ENCODE measurements at regions not wholly inside any gene's neighbourhood (a gene's known extent, or its start where the extent isn't known, plus 50 kb on each side); places are given as distances from the start of the nearest gene placed in this dataset.

DNA sequence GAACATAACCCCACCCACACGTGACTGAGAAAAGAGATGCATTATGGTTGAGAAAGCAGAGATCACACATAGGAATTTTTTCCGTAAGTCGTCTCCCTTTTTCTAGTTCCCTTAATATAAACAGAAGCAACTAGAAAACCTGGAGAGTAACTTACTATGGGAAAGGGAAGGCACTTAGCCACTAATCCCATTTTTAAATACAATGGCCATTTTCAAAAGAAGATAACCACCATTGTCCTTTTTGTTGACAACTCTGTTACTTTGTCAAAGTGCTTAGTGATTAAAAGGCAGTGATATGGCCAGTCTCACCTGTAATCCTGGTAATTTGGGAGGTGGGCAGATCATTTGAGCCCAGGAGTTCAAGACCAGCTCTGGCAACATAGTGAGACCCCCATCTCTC is 184.4 kb upstream of the UMPS start:
- no peak for ATAC-seq (ENCODE audit: low read depth in 2 of 2)
- H3K9me3 Mint-ChIP-seq, result no peaks in the 10 kb centered on the region
- no peaks in the 10 kb centered on the region for H3K36me3 Mint-ChIP-seq
- no peak for DNase-seq
- H3K27me3 Mint-ChIP-seq, result peaks cover 17 to 25% (median 18%) of the 10 kb centered on the region in 3 donors
- no peak overlapping the region for H3K4me3 Mint-ChIP-seq
- H3K27ac Mint-ChIP-seq, result no peak overlapping the region
- H3K4me1 Mint-ChIP-seq, result peaks cover 0 to 4% (median 4%) of the 10 kb centered on the region in 3 donors

DNA sequence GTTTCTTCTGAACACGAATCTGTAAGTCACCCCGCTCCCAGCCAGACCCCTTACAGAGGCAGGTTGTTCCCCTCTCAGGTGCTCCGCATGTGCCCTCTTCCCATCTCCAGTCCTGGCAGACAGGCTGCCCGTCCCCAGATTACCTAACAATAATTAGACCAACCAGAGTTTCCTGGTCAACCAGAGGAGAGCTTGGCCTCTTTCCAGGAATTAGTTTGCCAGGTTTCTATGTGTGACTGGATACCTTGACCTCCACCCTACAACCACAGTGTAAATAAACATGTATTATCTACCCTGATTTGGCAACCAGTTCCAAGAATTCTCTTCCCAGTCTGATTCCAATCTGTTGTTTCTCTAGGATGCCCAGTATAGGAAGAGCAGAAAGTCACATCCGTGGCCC is 178.0 kb upstream of the UMPS start:
- H3K36me3 Mint-ChIP-seq, result no peaks in the 10 kb centered on the region
- ATAC-seq (ENCODE audit: low read depth in 2 of 2) (no peak), DNase-seq (no peak)
- H3K4me1 Mint-ChIP-seq, result peaks cover 0 to 4% (median 4%) of the 10 kb centered on the region in 3 donors
- H3K27ac Mint-ChIP-seq, result peak overlapping the region in 1 of 6 donors; percentile 28
- H3K9me3 Mint-ChIP-seq, result no peaks in the 10 kb centered on the region
- peaks cover 33 to 40% (median 36%) of the 10 kb centered on the region in 3 donors for H3K27me3 Mint-ChIP-seq
- H3K4me3 Mint-ChIP-seq, result no peak overlapping the region

DNA sequence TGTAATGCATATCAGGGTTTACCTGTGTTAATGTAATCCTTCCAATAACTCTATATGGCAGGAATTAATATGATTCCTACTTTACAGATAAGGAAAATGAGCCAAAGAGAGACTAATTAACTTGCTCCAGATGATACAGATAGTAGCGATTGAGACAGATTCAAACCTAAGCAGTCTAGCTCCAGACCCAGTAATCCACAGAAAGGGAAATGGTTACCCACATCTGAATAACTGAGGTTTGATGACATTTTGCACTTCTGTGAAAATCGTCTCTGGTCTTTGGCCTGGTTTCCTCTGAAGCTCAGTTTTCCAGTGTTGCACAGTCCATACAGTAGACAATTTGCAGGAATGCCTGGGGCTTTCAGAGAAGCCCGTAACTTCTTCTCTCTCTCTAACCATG is 177.1 kb upstream of the UMPS start:
- H3K27me3 Mint-ChIP-seq, result peaks cover 40 to 47% (median 41%) of the 10 kb centered on the region in 3 donors
- no peaks in the 10 kb centered on the region for H3K9me3 Mint-ChIP-seq
- H3K4me1 Mint-ChIP-seq, result peaks cover 0 to 4% (median 4%) of the 10 kb centered on the region in 3 donors
- no peak overlapping the region for H3K27ac Mint-ChIP-seq
- DNase-seq, result no peak
- H3K36me3 Mint-ChIP-seq, result no peaks in the 10 kb centered on the region
- no peak overlapping the region for H3K4me3 Mint-ChIP-seq
- no peak for ATAC-seq (ENCODE audit: low read depth in 2 of 2)

- no peaks in the 10 kb centered on the region for H3K9me3 Mint-ChIP-seq
- H3K36me3 Mint-ChIP-seq, result no peaks in the 10 kb centered on the region
- peaks cover 52 to 68% (median 58%) of the 10 kb centered on the region in 3 donors for H3K27me3 Mint-ChIP-seq
- no peak overlapping the region for H3K27ac Mint-ChIP-seq
- ATAC-seq (ENCODE audit: low read depth in 2 of 2) (no peak), DNase-seq (no peak)
- H3K4me3 Mint-ChIP-seq, result no peak overlapping the region
- H3K4me1 Mint-ChIP-seq, result no peaks in the 10 kb centered on the region
Observed at GRCh38 chr3:124556636-124557035, 173.6 kb upstream of the UMPS start.

DNA sequence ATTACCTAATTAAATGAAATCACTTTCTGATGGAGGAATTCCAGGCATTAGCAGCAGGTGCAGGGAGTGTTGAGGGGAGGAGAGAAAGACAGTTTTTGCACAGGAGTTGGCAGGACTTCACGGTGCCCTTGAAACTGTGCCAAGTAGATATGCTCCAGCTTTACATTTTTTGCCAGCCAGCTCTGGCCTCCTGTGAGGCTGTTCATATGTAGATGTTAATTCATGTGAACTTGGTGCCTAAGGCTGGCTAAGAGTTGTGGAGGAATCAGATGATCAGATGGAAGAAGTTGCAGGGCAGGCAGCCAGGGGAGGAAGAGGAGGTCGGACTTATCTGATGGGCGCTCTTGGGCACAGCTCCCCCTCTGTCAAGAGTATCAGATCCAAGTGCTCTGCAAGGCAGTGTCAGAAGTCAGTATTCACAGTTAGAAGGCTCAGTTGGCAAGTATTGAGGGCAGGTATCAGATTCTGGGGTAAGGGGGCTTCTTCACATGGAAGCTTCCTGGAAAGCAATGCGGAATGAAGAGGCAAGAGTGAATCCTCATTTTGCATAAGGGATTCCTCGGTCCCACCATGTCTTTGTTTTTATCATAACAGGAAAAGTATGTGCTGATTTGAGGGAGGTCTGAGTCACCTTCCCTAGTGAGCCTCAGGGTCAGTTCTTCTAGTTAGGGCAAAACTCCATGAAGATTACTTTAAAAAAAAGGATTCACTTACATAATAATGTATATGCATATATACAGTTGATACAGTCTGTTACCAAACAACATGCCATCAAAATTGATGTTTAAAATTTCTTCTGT is 172.6 kb upstream of the UMPS start:
- ATAC-seq (ENCODE audit: low read depth in 2 of 2), result no peak
- H3K9me3 Mint-ChIP-seq, result no peaks in the 10 kb centered on the region
- H3K4me3 Mint-ChIP-seq, result no peak overlapping the region
- peaks cover 62 to 75% (median 63%) of the 10 kb centered on the region in 3 donors for H3K27me3 Mint-ChIP-seq
- DNase-seq, result no peak
- H3K4me1 Mint-ChIP-seq, result no peaks in the 10 kb centered on the region
- H3K36me3 Mint-ChIP-seq, result no peaks in the 10 kb centered on the region
- H3K27ac Mint-ChIP-seq, result no peak overlapping the region

DNA sequence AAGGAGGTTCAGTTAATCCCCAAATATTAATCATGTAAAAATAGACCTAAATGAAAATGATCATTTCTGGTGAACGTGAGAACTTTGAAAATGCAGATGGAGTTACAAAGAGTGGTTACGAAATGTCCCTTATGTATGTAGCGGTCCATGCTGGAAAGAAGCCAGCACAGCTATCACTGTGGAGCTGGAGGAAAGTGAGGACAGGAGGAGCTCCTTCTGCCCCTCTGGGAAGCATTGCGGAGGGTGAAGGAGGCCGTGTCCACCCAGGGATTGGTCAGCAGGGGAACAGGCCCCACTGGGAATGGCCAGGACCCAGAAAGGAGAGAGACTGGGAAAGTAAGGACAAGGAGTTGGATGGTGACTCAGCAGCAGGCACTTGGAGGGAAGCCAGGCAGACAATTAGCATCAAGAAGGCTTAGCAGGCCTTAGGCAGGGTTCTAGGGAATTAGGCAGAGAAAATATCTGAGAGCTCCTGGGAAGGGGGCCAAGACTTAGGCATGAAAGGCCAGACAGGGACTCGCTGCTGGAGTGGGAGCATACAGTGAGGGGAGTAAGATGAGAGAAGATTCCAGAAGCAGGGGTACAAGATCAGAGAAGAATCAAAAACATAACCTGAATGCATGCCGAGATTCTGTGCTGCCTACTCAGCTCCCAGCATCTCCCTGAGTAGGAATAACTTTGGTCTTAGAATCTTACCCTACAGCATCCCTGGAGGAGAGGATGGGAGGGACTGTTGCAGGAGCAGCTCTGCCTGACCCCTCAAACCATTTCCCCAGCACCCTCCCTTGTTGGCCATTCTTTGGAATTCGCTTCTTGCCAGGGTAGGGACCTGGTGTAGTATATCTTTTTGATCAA is 171.0 kb upstream of the UMPS start:
- H3K36me3 Mint-ChIP-seq, result no peaks in the 10 kb centered on the region
- H3K4me3 Mint-ChIP-seq, result no peak overlapping the region
- no peaks in the 10 kb centered on the region for H3K9me3 Mint-ChIP-seq
- no peaks in the 10 kb centered on the region for H3K4me1 Mint-ChIP-seq
- DNase-seq (no peak), ATAC-seq (ENCODE audit: low read depth in 2 of 2) (no peak)
- no peak overlapping the region for H3K27ac Mint-ChIP-seq
- peaks cover 62 to 67% (median 64%) of the 10 kb centered on the region in 3 donors for H3K27me3 Mint-ChIP-seq

- Mint-ChIP-seq H3K4me3 (no peak overlapping the region), H3K4me1 (no peaks in the 10 kb centered on the region), H3K9me3 (no peaks in the 10 kb centered on the region), H3K27me3 (peaks cover 55 to 60% (median 59%) of the 10 kb centered on the region in 3 donors), H3K27ac (no peak overlapping the region), H3K36me3 (no peaks in the 10 kb centered on the region)
- peak; percentile 32 for DNase-seq
- ATAC-seq (ENCODE audit: low read depth in 2 of 2), result peak; percentile 27 to 46
Observed at GRCh38 chr3:124559846-124560574, 170.2 kb upstream of the UMPS start.

- DNase-seq, result no peak
- Mint-ChIP-seq H3K27me3 (peaks cover 52 to 54% (median 54%) of the 10 kb centered on the region in 3 donors), H3K9me3 (no peaks in the 10 kb centered on the region), H3K36me3 (no peaks in the 10 kb centered on the region), H3K27ac (no peak overlapping the region), H3K4me3 (no peak overlapping the region), H3K4me1 (no peaks in the 10 kb centered on the region)
- no peak for ATAC-seq (ENCODE audit: low read depth in 2 of 2)
Observed at GRCh38 chr3:124560666-124561215, 169.5 kb upstream of the UMPS start.

- H3K4me1 Mint-ChIP-seq, result no peaks in the 10 kb centered on the region
- no peaks in the 10 kb centered on the region for H3K9me3 Mint-ChIP-seq
- ATAC-seq (ENCODE audit: low read depth in 2 of 2) (no peak), DNase-seq (no peak)
- H3K27ac Mint-ChIP-seq, result no peak overlapping the region
- peaks cover 39 to 46% (median 42%) of the 10 kb centered on the region in 3 donors for H3K27me3 Mint-ChIP-seq
- H3K4me3 Mint-ChIP-seq, result no peak overlapping the region
- H3K36me3 Mint-ChIP-seq, result no peaks in the 10 kb centered on the region
Observed at GRCh38 chr3:124562769-124563168, 167.5 kb upstream of the UMPS start.

DNA sequence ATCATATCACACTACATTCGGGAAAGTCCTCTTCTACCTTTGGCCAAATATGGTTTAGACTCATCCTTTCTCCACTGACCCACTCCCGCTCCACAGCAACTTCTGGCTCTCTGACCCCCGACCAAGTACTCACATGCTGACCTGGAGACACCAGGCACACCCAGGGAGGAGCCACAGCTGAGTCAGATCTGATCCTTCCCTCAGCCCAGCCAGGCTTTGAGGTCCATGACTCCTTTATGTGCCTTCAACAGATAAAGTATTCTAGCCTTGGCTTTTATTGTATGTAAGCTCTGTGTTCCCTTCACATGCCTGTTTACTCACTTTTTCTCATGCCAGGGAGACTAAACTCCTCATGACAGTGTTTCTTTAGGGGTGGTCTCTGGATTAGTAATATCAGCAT is 166.9 kb upstream of the UMPS start:
- Mint-ChIP-seq H3K27me3 (peaks cover 37 to 45% (median 41%) of the 10 kb centered on the region in 3 donors), H3K4me3 (no peak overlapping the region), H3K9me3 (no peaks in the 10 kb centered on the region), H3K27ac (no peak overlapping the region), H3K4me1 (no peaks in the 10 kb centered on the region), H3K36me3 (no peaks in the 10 kb centered on the region)
- DNase-seq (no peak), ATAC-seq (ENCODE audit: low read depth in 2 of 2) (no peak)

DNA sequence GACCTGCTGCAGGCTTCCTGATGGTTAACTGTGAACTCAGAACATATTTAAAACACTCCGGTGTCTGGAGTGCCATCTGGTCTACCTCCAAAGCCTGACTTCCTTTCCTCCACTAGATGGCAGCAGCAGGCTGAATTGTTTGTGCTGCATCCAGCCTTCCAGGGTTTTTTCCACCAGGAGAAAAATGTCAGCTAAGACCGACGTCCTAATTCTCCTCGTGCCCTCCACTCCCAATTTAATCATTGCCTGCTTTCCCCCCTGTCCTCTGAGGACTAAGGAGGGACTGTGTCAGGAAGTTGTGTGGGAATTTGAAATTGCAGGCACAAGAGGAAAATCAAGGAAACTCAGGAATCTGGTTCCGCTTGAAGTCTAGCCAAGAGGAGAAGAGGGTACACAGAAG is 165.2 kb upstream of the UMPS start:
- no peak overlapping the region for H3K27ac Mint-ChIP-seq
- H3K4me1 Mint-ChIP-seq, result no peaks in the 10 kb centered on the region
- H3K9me3 Mint-ChIP-seq, result no peaks in the 10 kb centered on the region
- H3K4me3 Mint-ChIP-seq, result peak overlapping the region in 1 of 8 donors; percentile 25
- H3K36me3 Mint-ChIP-seq, result no peaks in the 10 kb centered on the region
- peaks cover 21 to 31% (median 28%) of the 10 kb centered on the region in 3 donors for H3K27me3 Mint-ChIP-seq
- DNase-seq, result peak; percentile 31
- ATAC-seq (ENCODE audit: low read depth in 2 of 2), result peak in 1 of 2 donors; percentile 18

GRCh38 chr3:124565551-124565950 is 164.7 kb upstream of the UMPS start:
- Mint-ChIP-seq H3K4me3 (no peak overlapping the region), H3K9me3 (no peaks in the 10 kb centered on the region), H3K4me1 (no peaks in the 10 kb centered on the region), H3K36me3 (no peaks in the 10 kb centered on the region), H3K27ac (peak overlapping the region in 1 of 6 donors; percentile 2), H3K27me3 (peaks cover 21 to 29% (median 28%) of the 10 kb centered on the region in 3 donors)
- no peak for ATAC-seq (ENCODE audit: low read depth in 2 of 2)
- DNase-seq, result no peak

GRCh38 chr3:124566701-124567100 is 163.6 kb upstream of the UMPS start:
- no peak overlapping the region for H3K4me3 Mint-ChIP-seq
- H3K27ac Mint-ChIP-seq, result no peak overlapping the region
- H3K9me3 Mint-ChIP-seq, result no peaks in the 10 kb centered on the region
- no peak for DNase-seq
- H3K4me1 Mint-ChIP-seq, result no peaks in the 10 kb centered on the region
- peaks cover 11 to 23% (median 19%) of the 10 kb centered on the region in 3 donors for H3K27me3 Mint-ChIP-seq
- no peak for ATAC-seq (ENCODE audit: low read depth in 2 of 2)
- H3K36me3 Mint-ChIP-seq, result no peaks in the 10 kb centered on the region
